HFFc6 (cell line): ENCODE measurements at regions not wholly inside any gene's neighbourhood (a gene's known extent, or its start where the extent isn't known, plus 50 kb on each side); places are given as distances from the start of the nearest gene placed in this dataset.

Source experiments
- DNase-seq: peaks from one replicate; pipeline ENCODE4 v3.0.0-alpha.2; 2018
- H3K27ac Mint-ChIP-seq: 2 replicates; pipeline ENCODE4 v1.8.0; 2020; ENCODE audit warnings: mild to moderate bottlenecking, mixed read lengths
- H3K27me3 Mint-ChIP-seq: 2 replicates; pipeline ENCODE4 v1.8.0; 2021; ENCODE audit warnings: mild to moderate bottlenecking, moderate library complexity, mixed read lengths; ENCODE audit not compliant: insufficient read depth
- H3K36me3 Mint-ChIP-seq: 2 replicates; pipeline ENCODE4 v1.8.0; 2021; ENCODE audit warnings: low read depth, mixed read lengths
- H3K4me1 Mint-ChIP-seq: 2 replicates; pipeline ENCODE4 v1.8.0; 2020; ENCODE audit warnings: low read depth, mixed read lengths
- H3K4me3 Mint-ChIP-seq: 2 replicates; pipeline ENCODE4 v1.8.0; 2020; ENCODE audit warnings: mild to moderate bottlenecking, moderate library complexity, mixed read lengths
- H3K9me3 Mint-ChIP-seq: 2 replicates; pipeline ENCODE4 v1.8.0; 2020; ENCODE audit warnings: mild to moderate bottlenecking, mixed read lengths
- CTCF ChIP-seq: fragments of 200-600 bp; sonication (generic); IDR thresholded peaks from 2 replicates; pipeline ENCODE4 v1.5.0; 2021; ENCODE audit warnings: antibody characterized with exemption, mild to moderate bottlenecking

GRCh38 chr2:144936442-144936841 lies 416.5 kb upstream of the ZEB2 start:
- no peak overlapping the region for H3K4me3 Mint-ChIP-seq
- no peak for DNase-seq
- no peaks in the 10 kb centered on the region; the same call in 1 of the 2 replicates for H3K27me3 Mint-ChIP-seq
- peaks cover 39% of the 10 kb centered on the region for H3K4me1 Mint-ChIP-seq
- H3K36me3 Mint-ChIP-seq, result no peaks in the 10 kb centered on the region
- H3K27ac Mint-ChIP-seq, result no peak overlapping the region
- TF ChIP-seq CTCF, result no peak
- no peaks in the 10 kb centered on the region for H3K9me3 Mint-ChIP-seq

GRCh38 chr2:144935736-144936135 lies 415.8 kb upstream of the ZEB2 start:
- H3K4me1 Mint-ChIP-seq, result peaks cover 34% of the 10 kb centered on the region
- no peak for DNase-seq
- no peak overlapping the region for H3K4me3 Mint-ChIP-seq
- no peaks in the 10 kb centered on the region for H3K36me3 Mint-ChIP-seq
- no peak for TF ChIP-seq CTCF
- H3K27ac Mint-ChIP-seq, result no peak overlapping the region
- H3K27me3 Mint-ChIP-seq, result no peaks in the 10 kb centered on the region; the same call in 1 of the 2 replicates
- no peaks in the 10 kb centered on the region for H3K9me3 Mint-ChIP-seq

- Mint-ChIP-seq H3K9me3 (no peaks in the 10 kb centered on the region), H3K27ac (no peak overlapping the region), H3K27me3 (no peaks in the 10 kb centered on the region; the same call in 1 of the 2 replicates), H3K36me3 (no peaks in the 10 kb centered on the region), H3K4me3 (no peak overlapping the region), H3K4me1 (peaks cover 33% of the 10 kb centered on the region)
- DNase-seq, result no peak
- no peak for TF ChIP-seq CTCF
Observed at GRCh38 chr2:144935191-144935590, 415.3 kb upstream of the ZEB2 start.

GRCh38 chr2:144931960-144932359 lies 412.0 kb upstream of the ZEB2 start:
- no peak for DNase-seq
- H3K9me3 Mint-ChIP-seq, result peaks cover 11% of the 10 kb centered on the region
- peaks cover 12% of the 10 kb centered on the region for H3K36me3 Mint-ChIP-seq
- no peaks in the 10 kb centered on the region; the same call in 1 of the 2 replicates for H3K27me3 Mint-ChIP-seq
- H3K4me3 Mint-ChIP-seq, result no peak overlapping the region
- no peak overlapping the region for H3K27ac Mint-ChIP-seq
- TF ChIP-seq CTCF, result no peak
- H3K4me1 Mint-ChIP-seq, result peaks cover 11% of the 10 kb centered on the region

GRCh38 chr2:144931480-144931879 lies 411.6 kb upstream of the ZEB2 start:
- no peak overlapping the region for H3K27ac Mint-ChIP-seq
- H3K4me1 Mint-ChIP-seq, result peaks cover 6% of the 10 kb centered on the region
- H3K27me3 Mint-ChIP-seq, result no peaks in the 10 kb centered on the region; the same call in 1 of the 2 replicates
- no peak for TF ChIP-seq CTCF
- H3K4me3 Mint-ChIP-seq, result no peak overlapping the region
- peaks cover 12% of the 10 kb centered on the region for H3K36me3 Mint-ChIP-seq
- peaks cover 11% of the 10 kb centered on the region for H3K9me3 Mint-ChIP-seq
- DNase-seq, result no peak

GRCh38 chr2:144927429-144927828 lies 407.5 kb upstream of the ZEB2 start:
- Mint-ChIP-seq H3K4me1 (no peaks in the 10 kb centered on the region), H3K27ac (no peak overlapping the region), H3K36me3 (peaks cover 24% of the 10 kb centered on the region), H3K9me3 (peaks cover 15% of the 10 kb centered on the region), H3K4me3 (no peak overlapping the region), H3K27me3 (no peaks in the 10 kb centered on the region; the same call in 1 of the 2 replicates)
- no peak for DNase-seq
- TF ChIP-seq CTCF, result no peak
